HG02981 (cell line): ENCODE measurements at regions not wholly inside any gene's neighbourhood (a gene's known extent, or its start where the extent isn't known, plus 50 kb on each side); places are given as distances from the start of the nearest gene placed in this dataset.

Experiments
- ATAC-seq: cut with Tn5 transposase; IDR thresholded peaks from one replicate; pipeline ENCODE4 v1.9.1; 2021; ENCODE audit warnings: mild to moderate bottlenecking, moderate library complexity; ENCODE audit not compliant: unreplicated experiment

- no peak for ATAC-seq
These were observed 1106.4 kb downstream of the NLGN4X start for GRCh38 chrX:5122181-5122678.

GRCh38 chrX:5117816-5118215 is 1110.9 kb downstream of the NLGN4X start:
- ATAC-seq, result no peak

DNA sequence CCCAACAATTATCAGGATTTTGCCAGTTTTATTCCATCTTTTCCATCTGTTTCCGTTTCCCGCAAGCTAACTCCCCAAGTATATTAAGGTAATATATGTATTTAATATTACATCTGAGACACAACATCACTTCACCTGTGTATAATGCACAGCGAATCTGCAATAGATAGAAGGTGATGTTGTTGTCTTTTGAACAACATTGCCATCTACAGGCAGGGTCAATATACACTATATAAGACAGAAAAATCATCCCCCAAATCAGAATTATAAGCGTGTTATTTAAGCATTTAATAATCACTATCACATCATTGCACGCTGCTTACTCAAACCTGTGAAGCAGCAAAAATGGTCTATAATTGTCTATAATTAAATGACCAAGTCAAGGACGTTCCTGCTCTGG is 1115.5 kb downstream of the NLGN4X start:
- no peak for ATAC-seq

GRCh38 chrX:5100004-5100403 is 1128.7 kb downstream of the NLGN4X start:
- no peak for ATAC-seq

DNA sequence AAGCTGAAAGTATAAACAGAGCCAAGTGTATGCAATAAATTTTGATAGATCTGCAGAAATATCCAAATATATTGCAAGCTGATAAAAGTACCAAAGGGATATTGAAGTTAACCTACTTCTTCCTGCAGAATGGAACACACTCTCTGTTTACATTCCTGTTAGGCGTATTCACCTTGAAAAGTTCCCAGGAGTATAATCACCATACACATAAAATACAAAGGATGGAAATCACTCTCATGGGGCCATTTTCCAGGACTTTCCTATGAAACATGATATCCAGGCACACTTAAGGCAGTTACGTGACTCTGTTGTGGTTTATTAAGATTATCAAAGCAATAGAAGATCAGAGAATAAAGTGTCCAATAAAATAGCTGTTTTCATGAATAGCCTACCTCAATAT is 1142.3 kb downstream of the NLGN4X start:
- ATAC-seq, result no peak

- ATAC-seq, result no peak
These were observed 1144.4 kb downstream of the NLGN4X start for GRCh38 chrX:5084279-5084678.

DNA sequence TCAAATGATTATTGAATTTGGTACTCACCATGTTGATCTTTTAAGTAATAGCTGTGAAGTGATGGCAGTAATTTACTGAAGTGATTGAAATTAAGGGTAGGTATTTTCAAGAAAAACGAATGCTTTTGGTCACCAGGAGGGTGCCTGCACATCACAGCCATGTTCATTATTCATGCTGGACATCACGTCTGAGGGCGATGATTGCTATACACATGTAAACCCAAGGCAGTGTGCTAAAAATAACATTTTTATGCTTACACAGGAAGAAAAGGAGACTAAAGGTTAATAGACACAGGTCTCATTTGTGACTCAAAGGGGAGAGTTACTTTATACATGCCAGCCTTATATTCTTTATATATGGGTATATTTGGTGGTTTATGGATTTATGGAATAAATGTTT is 1146.0 kb downstream of the NLGN4X start:
- no peak for ATAC-seq

- ATAC-seq, result no peak
These were observed 1147.9 kb downstream of the NLGN4X start for GRCh38 chrX:5080791-5081190.

- ATAC-seq, result no peak
These were observed 1160.1 kb downstream of the NLGN4X start for GRCh38 chrX:5068550-5068949.

- no peak for ATAC-seq
These were observed 1170.9 kb downstream of the NLGN4X start for GRCh38 chrX:5057786-5058185.

DNA sequence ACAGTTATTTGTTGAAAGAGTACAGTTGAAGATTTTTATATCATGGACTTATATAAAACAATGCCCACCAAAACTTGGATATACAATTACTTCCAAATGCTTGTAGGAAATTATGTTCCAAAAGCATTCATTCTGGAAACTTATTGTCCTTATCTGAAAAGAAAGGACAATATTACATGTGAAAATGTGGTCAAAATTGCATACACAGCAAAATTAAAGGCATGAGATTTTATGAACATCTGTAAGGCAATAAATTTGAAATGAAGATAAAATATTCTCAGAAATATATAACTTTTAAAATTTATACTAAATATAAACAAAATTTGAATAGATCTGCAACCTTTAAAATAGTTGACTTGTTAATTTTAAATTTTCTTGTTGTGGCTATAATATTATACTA is 1173.8 kb downstream of the NLGN4X start:
- ATAC-seq, result no peak

DNA sequence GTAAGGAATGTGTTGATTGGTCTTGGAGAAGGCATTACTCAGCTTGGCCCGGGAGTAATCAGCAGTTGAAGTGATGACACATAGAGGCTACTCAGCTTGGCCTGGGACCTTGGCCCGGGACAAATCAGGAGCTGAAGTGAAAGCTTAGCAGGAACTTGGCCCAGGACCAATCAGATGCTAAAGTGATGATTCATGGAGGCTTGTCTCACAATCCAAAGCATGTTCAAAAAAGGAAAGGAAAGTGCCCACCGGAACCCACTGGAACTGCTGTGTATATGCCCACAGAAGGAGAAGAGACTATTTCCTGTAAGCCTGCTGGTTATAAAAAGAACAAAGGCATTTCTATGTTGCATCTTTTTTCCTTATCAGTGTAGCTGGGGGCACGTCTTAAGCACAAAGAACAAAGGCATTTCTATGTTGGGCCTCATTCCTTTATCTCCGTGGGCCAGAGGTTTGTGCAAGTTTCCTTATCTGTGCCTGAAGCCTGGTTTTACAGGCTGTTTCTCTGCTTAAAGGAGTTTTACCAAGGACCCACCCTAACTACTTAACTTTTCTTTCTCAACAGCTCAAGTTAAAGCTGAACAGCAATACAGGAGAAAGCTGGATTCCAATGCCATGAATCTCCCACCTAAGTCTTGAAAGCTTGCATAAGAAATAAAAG is 1176.7 kb downstream of the NLGN4X start:
- ATAC-seq, result no peak

- no peak for ATAC-seq
These were observed 1186.1 kb downstream of the NLGN4X start for GRCh38 chrX:5042563-5042962.

DNA sequence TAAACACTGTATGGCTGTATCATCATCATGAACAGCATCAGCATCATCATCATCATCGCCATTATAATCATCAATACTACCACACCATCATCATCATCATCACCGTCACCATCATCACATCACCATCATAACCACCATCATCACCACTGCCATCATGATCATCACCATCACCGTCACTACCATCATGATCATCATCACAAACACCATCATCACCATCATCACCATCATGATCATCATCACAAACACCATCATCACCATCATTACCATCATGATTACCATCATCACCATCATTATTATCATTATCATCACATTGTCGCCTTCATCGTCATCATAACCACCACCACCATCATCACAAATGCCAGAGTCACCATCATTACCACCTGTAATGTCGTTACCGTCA is 1196.9 kb downstream of the NLGN4X start:
- no peak for ATAC-seq

DNA sequence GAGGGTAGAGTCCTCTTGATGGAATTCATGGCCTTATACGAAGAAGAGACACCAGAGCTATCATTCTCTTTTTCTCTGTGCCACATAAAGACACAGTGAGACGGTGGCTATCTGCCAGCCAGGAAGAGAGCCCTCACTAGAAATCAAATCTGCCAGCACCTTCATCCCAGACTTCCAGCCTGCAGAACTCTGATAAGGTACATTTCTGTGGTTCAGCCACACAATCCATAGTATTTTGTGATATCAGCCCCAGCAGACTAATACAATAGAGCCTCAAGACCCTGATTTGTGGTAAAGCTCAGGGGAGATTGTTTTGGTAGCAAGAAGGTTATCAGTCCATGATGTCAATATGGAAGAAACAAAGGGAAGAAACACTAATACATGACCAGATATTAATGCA is 1213.2 kb downstream of the NLGN4X start:
- no peak for ATAC-seq

DNA sequence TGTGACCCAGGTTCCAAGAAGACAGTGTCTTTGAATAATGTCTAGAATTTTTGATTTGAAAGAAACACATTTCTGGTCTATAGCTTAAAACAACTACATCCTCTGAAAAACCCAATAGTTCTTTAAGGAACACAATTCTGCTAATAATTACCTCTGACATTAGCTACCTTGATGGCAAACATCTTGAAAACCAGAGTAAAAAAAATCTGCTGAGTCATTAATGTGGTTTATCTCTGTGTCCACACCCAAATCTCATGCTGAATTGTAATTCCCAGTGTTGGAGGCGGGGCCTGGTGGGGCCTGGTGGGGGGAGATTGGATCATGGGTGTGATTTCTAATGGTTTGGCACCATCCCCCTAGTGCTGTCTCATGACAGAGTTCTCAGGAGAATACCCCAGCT is 1233.8 kb downstream of the NLGN4X start:
- ATAC-seq, result no peak

DNA sequence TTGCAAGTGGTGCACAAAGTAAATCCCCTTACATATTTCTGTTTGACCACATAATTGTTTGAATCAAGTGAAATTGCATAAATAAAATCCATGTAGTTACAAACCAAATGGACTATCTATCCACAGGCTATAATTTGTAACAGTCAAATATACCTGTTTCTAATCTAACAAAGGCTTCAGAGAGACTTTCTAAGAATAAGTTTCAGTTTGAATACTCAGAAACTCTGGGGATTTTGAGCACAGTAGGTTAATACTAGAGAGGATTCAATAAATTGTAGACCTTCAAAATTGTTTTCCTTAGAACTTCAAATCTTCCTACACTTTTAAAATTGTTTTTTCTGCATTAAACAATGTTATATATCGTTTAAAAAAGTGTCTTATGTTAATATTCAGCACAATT is 1250.1 kb downstream of the NLGN4X start:
- ATAC-seq, result no peak

DNA sequence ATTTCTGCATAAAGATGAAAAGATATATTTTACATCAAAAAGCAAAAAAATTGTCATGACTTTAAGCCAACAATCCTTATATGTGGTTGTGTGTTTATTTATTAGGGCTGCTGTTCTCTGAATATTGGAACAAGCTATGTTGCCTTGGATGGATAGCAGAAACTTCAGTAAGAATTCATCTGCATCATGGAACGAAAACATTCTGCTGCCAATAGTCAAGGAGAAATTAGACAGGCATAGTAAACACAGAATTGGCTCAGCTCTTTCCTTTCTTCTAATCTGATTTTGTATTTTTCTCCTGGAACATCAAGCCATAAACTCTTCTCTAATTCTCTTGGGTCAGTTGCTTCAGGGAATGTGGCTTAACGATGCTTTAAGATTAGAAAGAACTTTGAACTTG is 1257.0 kb downstream of the NLGN4X start:
- no peak for ATAC-seq

- ATAC-seq, result no peak
These were observed 1250.7 kb upstream of the PRKX start for GRCh38 chrX:4964112-4964511.

GRCh38 chrX:4963432-4963831 is 1250.0 kb upstream of the PRKX start:
- no peak for ATAC-seq

DNA sequence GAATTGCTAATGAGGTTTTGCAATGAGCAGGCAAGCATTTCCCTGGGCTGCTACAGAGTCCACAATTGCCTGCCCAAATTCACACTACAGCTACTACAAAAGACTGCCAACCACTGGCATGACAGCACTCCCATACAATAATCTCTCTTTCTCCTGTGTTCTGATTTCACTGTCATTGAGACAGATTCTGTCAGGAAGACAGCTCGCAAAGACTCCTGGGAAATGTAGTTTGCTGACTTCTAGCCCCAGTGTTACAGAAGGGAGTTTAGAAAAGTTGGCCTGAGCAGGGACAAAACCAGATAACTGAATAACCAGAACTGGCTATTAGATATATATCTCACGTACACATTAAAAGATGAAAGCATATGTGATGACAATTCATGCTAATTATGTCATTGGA is 1231.3 kb upstream of the PRKX start:
- ATAC-seq, result no peak

DNA sequence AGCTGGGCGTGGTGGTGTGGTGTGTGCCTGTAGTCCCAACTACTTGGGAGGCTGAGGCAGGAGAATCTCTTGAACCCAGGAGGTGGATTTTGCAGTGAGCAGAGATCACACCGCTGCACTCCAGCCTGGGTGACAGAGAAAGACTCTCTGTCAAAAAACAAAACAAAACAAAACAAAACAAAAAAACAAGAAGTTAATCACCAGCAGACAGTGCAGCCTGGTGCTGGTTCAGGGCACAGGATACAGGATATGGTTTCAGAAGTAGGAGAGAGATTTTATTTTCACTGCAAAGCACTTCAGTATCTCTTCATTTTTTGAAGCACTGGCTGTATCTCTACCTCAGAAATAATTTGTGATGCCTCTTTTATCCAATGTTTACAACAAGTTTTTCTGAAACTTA is 1222.9 kb upstream of the PRKX start:
- no peak for ATAC-seq

- no peak for ATAC-seq
These were observed 1222.4 kb upstream of the PRKX start for GRCh38 chrX:4935846-4936245.
